GM10248 (cell line): ENCODE measurements at regions not wholly inside any gene's neighbourhood (a gene's known extent, or its start where the extent isn't known, plus 50 kb on each side); places are given as distances from the start of the nearest gene placed in this dataset.

ENCODE experiments used
- CTCF ChIA-PET: fragments of 300-600 bp; sonication (Branson Sonifier 250); formaldehyde crosslinking; extraction: SDS; loops from one replicate; lab custom pipeline; 2021; ENCODE audit warnings: antibody characterized with exemption; lab: Yijun Ruan, JAX
- POLR2A ChIA-PET: fragments of 350-650 bp; sonication (Branson Sonifier 250); formaldehyde crosslinking; extraction: SDS; loops from one replicate; lab custom pipeline; 2020; ENCODE audit warnings: antibody characterized with exemption; lab: Yijun Ruan, JAX
- DNase-seq: peaks from one replicate; pipeline ENCODE4 v3.0.0; 2012; ENCODE audit errors: extremely low spot score
- CTCF ChIP-seq: IDR thresholded peaks from 2 replicates; pipeline ENCODE4 v1.5.1; 2012; ENCODE audit warnings: mild to moderate bottlenecking, low read depth; ENCODE audit errors: extremely low read depth, missing control alignments, control extremely low read depth

- POLR2A ChIA-PET, result no interaction called here
- no peak for TF ChIP-seq CTCF
- CTCF ChIA-PET, result no interaction called here
- DNase-seq, result no peak
These were observed 573.9 kb downstream of the KIF4B start for GRCh38 chr5:155587458-155587857.

- no peak for DNase-seq
- POLR2A ChIA-PET, result no interaction called here
- CTCF ChIA-PET, result no interaction called here
- TF ChIP-seq CTCF, result no peak
These were observed 577.7 kb downstream of the KIF4B start for GRCh38 chr5:155591273-155591672.

DNA sequence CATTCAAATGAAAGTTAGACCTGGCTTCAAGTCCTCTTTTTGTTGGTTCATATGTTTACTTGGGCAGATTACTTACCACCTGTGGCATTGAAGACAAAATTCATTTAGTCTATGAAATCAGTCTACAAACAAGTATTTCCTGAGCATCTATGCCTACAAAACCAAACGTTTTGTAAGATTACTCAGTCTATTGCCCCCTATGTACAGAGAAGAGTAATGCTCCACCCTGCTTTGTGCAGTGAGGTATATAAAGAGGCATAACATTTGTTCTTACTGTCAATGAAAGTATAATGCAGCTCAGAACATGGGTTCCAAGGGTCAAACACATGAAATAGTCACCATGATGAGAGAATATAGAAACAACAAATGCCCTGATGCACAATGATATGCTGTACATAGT is 580.7 kb downstream of the KIF4B start:
- DNase-seq, result no peak
- CTCF ChIA-PET, result interaction anchor here (1.3 kb wide), 1 partner anchor 546 kb away, joined by 3 read pairs; no protein-coding TSS in a partner anchor

DNA sequence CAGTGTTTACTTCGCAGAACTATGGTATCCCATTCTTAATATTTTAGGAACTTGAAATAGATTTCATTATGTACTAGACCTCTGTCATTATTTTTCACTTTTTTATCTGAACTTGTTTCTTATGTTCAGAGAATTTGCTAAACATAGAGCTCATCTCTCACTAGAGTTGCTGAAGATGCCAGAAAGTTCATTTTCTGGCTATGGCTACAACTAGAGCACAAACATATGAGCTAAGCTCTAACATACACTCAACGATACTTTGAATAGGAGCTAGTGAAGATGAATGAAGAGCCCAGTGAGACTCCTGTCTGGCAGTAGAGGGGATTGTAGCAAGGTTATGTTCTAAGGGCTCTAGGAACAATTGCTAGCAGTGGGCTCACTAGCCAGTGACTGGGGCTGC is 582.2 kb downstream of the KIF4B start:
- POLR2A ChIA-PET, result no interaction called here
- CTCF ChIA-PET, result interaction anchor here (0.7 to 2.1 kb wide), 2 partner anchors 11 to 35 kb away, joined by 3 to 8 read pairs; no protein-coding TSS in a partner anchor
- no peak for TF ChIP-seq CTCF
- DNase-seq, result no peak

More for the DNA sequence above, 580.7 kb downstream of the KIF4B start:
- POLR2A ChIA-PET, result no interaction called here
- TF ChIP-seq CTCF, result no peak

DNA sequence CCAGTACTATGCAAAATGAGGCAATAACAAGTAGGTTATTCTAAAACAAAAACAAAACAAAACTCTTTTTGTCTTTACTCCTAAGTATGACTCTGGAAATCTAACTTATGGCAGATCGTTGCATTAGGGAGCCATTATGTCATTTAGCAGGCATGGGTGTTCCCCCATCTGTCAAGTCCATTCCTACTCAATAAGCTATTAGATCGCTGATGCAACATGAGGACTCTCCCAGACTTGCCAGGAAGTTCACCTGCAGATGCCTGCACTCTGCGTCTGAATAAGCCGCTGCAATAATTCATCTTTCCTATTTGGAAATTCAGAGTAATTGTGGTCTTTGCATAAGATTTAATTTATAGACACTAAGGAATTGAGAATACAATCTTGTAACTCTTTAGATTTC is 585.0 kb downstream of the KIF4B start:
- CTCF ChIA-PET, result interaction anchor here (1.0 kb wide), 1 partner anchor 8 kb away, joined by 3 read pairs; no protein-coding TSS in a partner anchor

GRCh38 chr5:155605920-155606319 is 592.4 kb downstream of the KIF4B start:
- no peak for DNase-seq
- CTCF ChIA-PET, result no interaction called here
- POLR2A ChIA-PET, result no interaction called here
- no peak for TF ChIP-seq CTCF

More for the DNA sequence above, 585.0 kb downstream of the KIF4B start:
- no peak for TF ChIP-seq CTCF
- DNase-seq, result no peak
- POLR2A ChIA-PET, result no interaction called here
